Trophoblast cell (in vitro differentiated cells and primary cell): ENCODE measurements at regions not wholly inside any gene's neighbourhood (a gene's known extent, or its start where the extent isn't known, plus 50 kb on each side); places are given as distances from the start of the nearest gene placed in this dataset.

Experiments
- DNase-seq, 2 donors: peaks; one replicate each; pipeline ENCODE4 v3.0.0-alpha.2; 2016
- H2AFZ ChIP-seq: 2 replicates; pipeline ENCODE4 v1.6.1; 2013; ENCODE audit warnings: low read length, moderate library complexity, mild to moderate bottlenecking; ENCODE audit not compliant: insufficient read depth, poor library complexity
- H2AK5ac ChIP-seq: 2 replicates; pipeline ENCODE4 v1.6.1; 2013; ENCODE audit warnings: mild to moderate bottlenecking, low read length
- H2BK120ac ChIP-seq: 2 replicates; pipeline ENCODE4 v1.6.1; 2013; ENCODE audit warnings: low read length, mild to moderate bottlenecking, moderate library complexity; ENCODE audit not compliant: insufficient read depth, poor library complexity
- H2BK12ac ChIP-seq: 2 replicates; pipeline ENCODE4 v1.6.1; 2013; ENCODE audit warnings: mild to moderate bottlenecking, low read length, moderate library complexity
- H2BK5ac ChIP-seq: 2 replicates; pipeline ENCODE4 v1.6.1; 2013; ENCODE audit warnings: low read length, low read depth, moderate library complexity, mild to moderate bottlenecking; ENCODE audit not compliant: poor library complexity
- H3K14ac ChIP-seq: 2 replicates; pipeline ENCODE4 v1.6.1; 2013; ENCODE audit warnings: mild to moderate bottlenecking, low read length
- H3K18ac ChIP-seq: 2 replicates; pipeline ENCODE4 v1.6.1; 2013; ENCODE audit warnings: mild to moderate bottlenecking, low read length
- H3K23ac ChIP-seq: 2 replicates; pipeline ENCODE4 v1.6.1; 2013; ENCODE audit warnings: low read length
- H3K27ac ChIP-seq: 2 replicates; pipeline ENCODE4 v1.5.1; 2013; ENCODE audit warnings: low read depth, mild to moderate bottlenecking, inconsistent platforms, low read length, moderate library complexity
- H3K27me3 ChIP-seq: 2 replicates; pipeline ENCODE4 v1.6.1; 2013; ENCODE audit warnings: inconsistent platforms, mild to moderate bottlenecking, low read length, moderate library complexity; ENCODE audit not compliant: insufficient read depth
- H3K36me3 ChIP-seq, 2 experiments: 1 replicate in 1 of 2; 2 replicates in 1 of 2; pipeline ENCODE4 v1.6.1; 2013; ENCODE audit warnings: low read length in 2 of 2, mild to moderate bottlenecking in 2 of 2, moderate library complexity in 1 of 2; ENCODE audit not compliant: insufficient read depth in 2 of 2, control insufficient read depth in 1 of 2
- H3K4ac ChIP-seq: 2 replicates; pipeline ENCODE4 v1.6.1; 2013; ENCODE audit warnings: low read depth, mild to moderate bottlenecking, low read length, moderate library complexity
- H3K4me1 ChIP-seq, 2 experiments: 1 replicate in 1 of 2; 2 replicates in 1 of 2; pipeline ENCODE4 v1.6.1; 2013; ENCODE audit warnings: low read length in 2 of 2, mild to moderate bottlenecking in 2 of 2, moderate library complexity in 1 of 2; ENCODE audit not compliant: insufficient read depth in 2 of 2, control insufficient read depth in 1 of 2
- H3K4me2 ChIP-seq: 2 replicates; pipeline ENCODE4 v1.6.1; 2013; ENCODE audit warnings: inconsistent platforms, mild to moderate bottlenecking, low read length, moderate library complexity
- H3K4me3 ChIP-seq: 2 replicates; pipeline ENCODE4 v1.5.1; 2013; ENCODE audit warnings: mild to moderate bottlenecking, low read depth, low read length, inconsistent platforms
- H3K79me1 ChIP-seq: one replicate; pipeline ENCODE4 v1.6.1; 2013; ENCODE audit warnings: low read length
- H3K79me2 ChIP-seq: 2 replicates; pipeline ENCODE4 v1.6.1; 2013; ENCODE audit warnings: low read length, mild to moderate bottlenecking; ENCODE audit not compliant: control insufficient read depth, insufficient read depth, poor library complexity
- H3K9ac ChIP-seq: 2 replicates; pipeline ENCODE4 v1.6.1; 2013; ENCODE audit warnings: mild to moderate bottlenecking, low read length
- H3K9me3 ChIP-seq: 2 replicates; pipeline ENCODE4 v1.6.1; 2013; ENCODE audit warnings: low read depth, mild to moderate bottlenecking, control low read depth, inconsistent platforms, low read length; ENCODE audit not compliant: insufficient read depth
- H4K12ac ChIP-seq: 2 replicates; pipeline ENCODE4 v1.6.1; 2013; ENCODE audit warnings: low read depth, mild to moderate bottlenecking, low read length, moderate library complexity
- H4K8ac ChIP-seq: 2 replicates; pipeline ENCODE4 v1.6.1; 2013; ENCODE audit warnings: low read depth, mild to moderate bottlenecking, low read length, moderate library complexity
- H4K91ac ChIP-seq: one replicate; pipeline ENCODE4 v1.6.1; 2013; ENCODE audit warnings: low read depth, mild to moderate bottlenecking, low read length, moderate library complexity
- WGBS: extraction: QIAGEN DNeasy Blood & Tissue Kit; methylation state at CpG from one replicate; pipeline ENCODE4 v1.1.7; 2013; ENCODE audit warnings: missing lambda C conversion rate; ENCODE audit not compliant: insufficient read length, insufficient coverage; ENCODE audit errors: extremely low coverage; 5-methylcytosine and 5-hydroxymethylcytosine counted together

- H3K4me1 ChIP-seq = no peaks in the 10 kb centered on the region
- no peak overlapping the region for H3K4ac ChIP-seq
- no peaks in the 10 kb centered on the region for H3K79me1 ChIP-seq
- WGBS = 100% methylated on average over 1 of the region's 3 CpGs
- no peak overlapping the region for H2BK12ac ChIP-seq
- no peak overlapping the region for H4K12ac ChIP-seq
- H4K8ac ChIP-seq = no peak overlapping the region
- H3K27me3 ChIP-seq = no peaks in the 10 kb centered on the region
- no peak for DNase-seq
- no peak overlapping the region for H3K4me2 ChIP-seq
- no peaks in the 10 kb centered on the region for H3K79me2 ChIP-seq
- no peak overlapping the region for H2BK120ac ChIP-seq
- no peak overlapping the region for H2AK5ac ChIP-seq
- H3K18ac ChIP-seq = no peak overlapping the region
- H4K91ac ChIP-seq = no peak overlapping the region
- no peaks in the 10 kb centered on the region for H3K9me3 ChIP-seq
- no peak overlapping the region for H2AFZ ChIP-seq
- H3K36me3 ChIP-seq = no peaks in the 10 kb centered on the region
- H3K4me3 ChIP-seq = no peak overlapping the region
- H3K23ac ChIP-seq = no peak overlapping the region
- H3K27ac ChIP-seq = no peak overlapping the region
- no peak overlapping the region for H2BK5ac ChIP-seq
- H3K9ac ChIP-seq = no peak overlapping the region
- no peak overlapping the region for H3K14ac ChIP-seq
Measured at GRCh38 chr9:18060269-18060934, 413.6 kb upstream of the ADAMTSL1 start.

- Histone ChIP-seq H2AFZ (no peak overlapping the region), H3K4ac (no peak overlapping the region), H3K4me3 (no peak overlapping the region), H3K27me3 (no peaks in the 10 kb centered on the region), H3K4me2 (no peak overlapping the region), H3K27ac (no peak overlapping the region), H3K18ac (no peak overlapping the region), H3K9ac (no peak overlapping the region), H3K79me1 (no peaks in the 10 kb centered on the region), H3K36me3 (no peaks in the 10 kb centered on the region), H2AK5ac (no peak overlapping the region), H2BK12ac (no peak overlapping the region), H3K9me3 (no peaks in the 10 kb centered on the region), H3K14ac (no peak overlapping the region), H3K23ac (no peak overlapping the region), H4K91ac (no peak overlapping the region), H2BK5ac (no peak overlapping the region), H4K8ac (no peak overlapping the region), H4K12ac (no peak overlapping the region), H3K79me2 (no peaks in the 10 kb centered on the region), H2BK120ac (no peak overlapping the region), H3K4me1 (no peaks in the 10 kb centered on the region)
- DNase-seq = no peak
Measured at GRCh38 chr9:18061332-18061731, 412.6 kb upstream of the ADAMTSL1 start.

- H2BK120ac ChIP-seq = no peak overlapping the region
- H3K27me3 ChIP-seq = no peaks in the 10 kb centered on the region
- no peak overlapping the region for H2BK12ac ChIP-seq
Measured at GRCh38 chr9:18061856-18062255, 412.1 kb upstream of the ADAMTSL1 start.

GRCh38 chr9:18063856-18064390 lies 410.0 kb upstream of the ADAMTSL1 start:
- WGBS = no CpG with 5 or more reads among the region's 6 CpGs
- Histone ChIP-seq H3K14ac (no peak overlapping the region), H2AFZ (no peak overlapping the region), H3K27ac (no peak overlapping the region), H2BK5ac (no peak overlapping the region), H3K36me3 (no peaks in the 10 kb centered on the region), H3K27me3 (no peaks in the 10 kb centered on the region), H3K4ac (no peak overlapping the region), H3K79me2 (no peaks in the 10 kb centered on the region), H2BK120ac (no peak overlapping the region), H2BK12ac (no peak overlapping the region), H3K18ac (no peak overlapping the region), H3K4me2 (no peak overlapping the region), H3K4me3 (no peak overlapping the region), H4K91ac (no peak overlapping the region), H4K8ac (no peak overlapping the region), H4K12ac (no peak overlapping the region), H3K4me1 (no peaks in the 10 kb centered on the region), H3K9me3 (no peaks in the 10 kb centered on the region), H2AK5ac (no peak overlapping the region), H3K9ac (no peak overlapping the region), H3K23ac (no peak overlapping the region), H3K79me1 (no peaks in the 10 kb centered on the region)
- no peak for DNase-seq

More at GRCh38 chr9:18061856-18062255, 412.1 kb upstream of the ADAMTSL1 start:
- no peak overlapping the region for H2BK5ac ChIP-seq
- H3K9me3 ChIP-seq = no peaks in the 10 kb centered on the region
- H3K36me3 ChIP-seq = no peaks in the 10 kb centered on the region
- no peaks in the 10 kb centered on the region for H3K79me2 ChIP-seq
- H2AK5ac ChIP-seq = no peak overlapping the region
- no peak overlapping the region for H3K27ac ChIP-seq
- H3K4me1 ChIP-seq = no peaks in the 10 kb centered on the region
- H4K12ac ChIP-seq = no peak overlapping the region
- WGBS = no CpG with 5 or more reads among the region's 2 CpGs
- DNase-seq = no peak
- no peaks in the 10 kb centered on the region for H3K79me1 ChIP-seq
- no peak overlapping the region for H3K4me2 ChIP-seq
- no peak overlapping the region for H3K18ac ChIP-seq
- H4K8ac ChIP-seq = no peak overlapping the region
- no peak overlapping the region for H3K14ac ChIP-seq
- H3K4ac ChIP-seq = no peak overlapping the region
- no peak overlapping the region for H3K9ac ChIP-seq
- no peak overlapping the region for H4K91ac ChIP-seq
- no peak overlapping the region for H2AFZ ChIP-seq
- no peak overlapping the region for H3K4me3 ChIP-seq
- no peak overlapping the region for H3K23ac ChIP-seq
